Activated T-cell treated with anti-CD3 and anti-CD28 coated beads, Interleukin-2, amount 50 U/mL, for 24 hours (primary cell): ENCODE measurements at regions not wholly inside any gene's neighbourhood (a gene's known extent, or its start where the extent isn't known, plus 50 kb on each side); places are given as distances from the start of the nearest gene placed in this dataset.

Source experiments
- DNase-seq: peaks from one replicate; pipeline ENCODE4 v3.0.0-alpha.2; 2020
- H3K27ac Mint-ChIP-seq: 2 replicates; pipeline ENCODE4 v1.8.0; 2020; ENCODE audit warnings: mild to moderate bottlenecking, mixed read lengths
- H3K27me3 Mint-ChIP-seq: 2 replicates; pipeline ENCODE4 v1.8.0; 2020; ENCODE audit warnings: mixed read lengths
- H3K36me3 Mint-ChIP-seq: 2 replicates; pipeline ENCODE4 v1.8.0; 2020; ENCODE audit warnings: low read depth, mixed read lengths
- H3K4me1 Mint-ChIP-seq: 2 replicates; pipeline ENCODE4 v1.8.0; 2020; ENCODE audit warnings: low read depth, mixed read lengths
- H3K4me3 Mint-ChIP-seq: 2 replicates; pipeline ENCODE4 v1.8.0; 2020; ENCODE audit warnings: mild to moderate bottlenecking, moderate library complexity, mixed read lengths
- H3K9me3 Mint-ChIP-seq: 2 replicates; pipeline ENCODE4 v1.8.0; 2020; ENCODE audit warnings: mixed read lengths

GRCh38 chr2:221689140-221689539, 117.0 kb upstream of the EPHA4 start:
- no peak overlapping the region for H3K4me3 Mint-ChIP-seq
- H3K27ac Mint-ChIP-seq = no peak overlapping the region
- no peaks in the 10 kb centered on the region for H3K9me3 Mint-ChIP-seq
- no peak for DNase-seq
- H3K27me3 Mint-ChIP-seq = peaks cover under 1% of the 10 kb centered on the region
- H3K36me3 Mint-ChIP-seq = no peaks in the 10 kb centered on the region
- no peaks in the 10 kb centered on the region for H3K4me1 Mint-ChIP-seq

DNA sequence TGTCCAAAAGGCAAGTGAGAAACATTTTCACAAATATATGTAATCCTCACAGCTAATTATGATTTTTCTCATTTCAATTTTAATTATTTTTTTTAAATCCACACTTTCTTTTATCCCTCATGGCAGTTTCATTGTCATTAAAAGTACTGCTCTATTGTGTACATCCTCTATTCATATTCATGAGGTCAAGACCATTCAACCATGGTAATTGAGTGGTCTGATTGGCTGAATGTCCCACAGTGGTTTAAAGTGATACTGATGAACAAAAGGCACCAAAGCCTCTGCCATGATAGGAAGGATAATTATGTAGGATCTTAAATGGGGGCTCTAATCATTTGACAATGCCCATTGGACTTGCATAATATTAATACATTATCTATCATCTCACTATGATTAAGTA, 108.4 kb upstream of the EPHA4 start:
- peaks cover 8% of the 10 kb centered on the region for H3K27me3 Mint-ChIP-seq
- no peaks in the 10 kb centered on the region for H3K4me1 Mint-ChIP-seq
- no peak for DNase-seq
- no peak overlapping the region for H3K4me3 Mint-ChIP-seq
- H3K9me3 Mint-ChIP-seq = no peaks in the 10 kb centered on the region
- H3K36me3 Mint-ChIP-seq = no peaks in the 10 kb centered on the region
- no peak overlapping the region for H3K27ac Mint-ChIP-seq

GRCh38 chr2:221677688-221678087, 105.6 kb upstream of the EPHA4 start:
- Mint-ChIP-seq H3K27ac (no peak overlapping the region), H3K27me3 (no peaks in the 10 kb centered on the region), H3K4me3 (no peak overlapping the region), H3K9me3 (no peaks in the 10 kb centered on the region), H3K4me1 (no peaks in the 10 kb centered on the region), H3K36me3 (no peaks in the 10 kb centered on the region)
- no peak for DNase-seq

DNA sequence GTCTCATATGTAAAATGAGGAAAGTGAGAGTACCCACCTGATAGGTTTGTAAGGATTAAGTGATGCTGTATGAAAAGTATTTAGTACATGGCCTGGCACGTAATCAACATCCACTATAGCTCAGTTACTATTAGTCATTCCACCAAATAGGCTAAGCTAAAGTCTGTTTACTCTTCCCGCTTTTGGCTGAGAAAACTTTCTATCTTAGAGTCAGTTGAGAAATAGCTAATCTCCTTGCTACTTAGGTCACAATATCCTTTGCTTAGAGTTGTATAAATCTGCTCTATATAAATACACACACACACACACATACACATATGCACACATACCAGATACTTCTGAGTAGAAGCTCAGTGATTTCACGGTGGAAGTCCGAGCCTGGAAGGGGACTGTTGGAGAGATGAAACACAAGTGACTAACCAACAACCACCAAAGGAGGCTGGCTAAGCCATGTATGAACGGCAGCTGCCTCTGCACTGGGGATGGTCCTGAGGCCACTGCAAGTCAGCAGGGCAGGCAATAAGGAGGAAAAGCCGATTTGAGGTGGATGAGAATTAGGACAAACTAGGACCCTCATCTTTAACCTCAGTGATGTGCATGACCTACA, 104.6 kb upstream of the EPHA4 start:
- Mint-ChIP-seq H3K4me1 (no peaks in the 10 kb centered on the region), H3K9me3 (no peaks in the 10 kb centered on the region)

GRCh38 chr2:221675201-221675908, 103.3 kb upstream of the EPHA4 start:
- Mint-ChIP-seq H3K4me3 (no peak overlapping the region), H3K27ac (no peak overlapping the region), H3K27me3 (no peaks in the 10 kb centered on the region), H3K4me1 (no peaks in the 10 kb centered on the region), H3K36me3 (no peaks in the 10 kb centered on the region), H3K9me3 (no peaks in the 10 kb centered on the region)
- no peak for DNase-seq

More for the DNA sequence above, 104.6 kb upstream of the EPHA4 start:
- Mint-ChIP-seq H3K27ac (no peak overlapping the region), H3K4me3 (no peak overlapping the region), H3K27me3 (no peaks in the 10 kb centered on the region), H3K36me3 (no peaks in the 10 kb centered on the region)
- DNase-seq = no peak

GRCh38 chr2:221674446-221674845, 102.3 kb upstream of the EPHA4 start:
- H3K4me1 Mint-ChIP-seq = no peaks in the 10 kb centered on the region
- H3K9me3 Mint-ChIP-seq = no peaks in the 10 kb centered on the region
- H3K4me3 Mint-ChIP-seq = no peak overlapping the region
- no peaks in the 10 kb centered on the region for H3K27me3 Mint-ChIP-seq
- no peak for DNase-seq
- H3K27ac Mint-ChIP-seq = no peak overlapping the region
- H3K36me3 Mint-ChIP-seq = no peaks in the 10 kb centered on the region

- H3K27ac Mint-ChIP-seq = no peak overlapping the region
Measured at GRCh38 chr2:221673248-221673647, 101.1 kb upstream of the EPHA4 start.

DNA sequence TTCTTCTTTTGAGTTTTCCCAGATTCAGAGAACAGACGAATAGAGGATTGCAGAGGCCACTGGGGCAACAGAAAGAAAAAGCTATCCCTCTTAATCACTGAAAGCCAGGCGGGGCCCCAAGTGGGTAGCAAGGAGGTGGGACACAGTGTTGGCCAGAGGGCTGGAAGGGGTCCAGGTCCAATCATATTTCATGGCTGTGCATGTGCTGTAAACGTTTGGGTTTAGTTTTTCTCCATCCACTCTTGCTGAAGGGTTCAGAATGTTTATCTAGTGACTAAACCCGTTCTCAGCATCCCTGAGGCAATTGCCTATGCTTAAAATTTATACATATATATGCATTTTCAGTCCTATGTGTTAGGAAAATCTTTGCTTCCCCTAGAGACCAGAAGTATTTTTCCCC, 99.4 kb upstream of the EPHA4 start:
- DNase-seq = no peak
- Mint-ChIP-seq H3K36me3 (no peaks in the 10 kb centered on the region), H3K4me1 (no peaks in the 10 kb centered on the region), H3K9me3 (no peaks in the 10 kb centered on the region), H3K4me3 (no peak overlapping the region), H3K27me3 (no peaks in the 10 kb centered on the region), H3K27ac (no peak overlapping the region)

More at GRCh38 chr2:221673248-221673647, 101.1 kb upstream of the EPHA4 start:
- Mint-ChIP-seq H3K4me1 (no peaks in the 10 kb centered on the region), H3K36me3 (no peaks in the 10 kb centered on the region), H3K9me3 (no peaks in the 10 kb centered on the region), H3K27me3 (no peaks in the 10 kb centered on the region), H3K4me3 (no peak overlapping the region)
- no peak for DNase-seq

GRCh38 chr2:221662689-221663391, 90.7 kb upstream of the EPHA4 start:
- no peaks in the 10 kb centered on the region for H3K4me1 Mint-ChIP-seq
- no peak overlapping the region for H3K4me3 Mint-ChIP-seq
- H3K27me3 Mint-ChIP-seq = no peaks in the 10 kb centered on the region
- no peaks in the 10 kb centered on the region for H3K36me3 Mint-ChIP-seq
- H3K9me3 Mint-ChIP-seq = peaks cover 2% of the 10 kb centered on the region
- no peak overlapping the region for H3K27ac Mint-ChIP-seq
- DNase-seq = no peak

DNA sequence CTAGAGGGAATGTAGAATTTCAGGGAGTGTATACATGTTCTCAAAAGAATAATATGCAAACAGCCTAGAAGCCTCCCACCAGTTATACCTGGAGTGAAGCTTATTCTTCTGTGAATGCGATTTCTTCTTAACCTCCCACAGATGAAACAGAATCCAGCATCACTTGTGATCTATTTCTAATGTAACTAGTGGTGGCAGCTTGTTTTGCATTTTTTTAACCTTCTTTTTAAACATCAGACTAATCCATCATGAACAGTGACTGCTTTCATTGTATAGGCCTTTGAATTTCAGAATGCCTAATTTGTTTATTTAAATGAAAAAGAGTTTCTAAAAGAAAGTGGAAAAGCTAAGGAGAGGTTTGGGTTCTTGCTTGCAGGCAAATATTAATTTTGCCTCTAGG, 85.7 kb upstream of the EPHA4 start:
- Mint-ChIP-seq H3K4me3 (no peak overlapping the region), H3K27me3 (peaks cover 4% of the 10 kb centered on the region), H3K36me3 (no peaks in the 10 kb centered on the region), H3K9me3 (no peaks in the 10 kb centered on the region), H3K4me1 (no peaks in the 10 kb centered on the region), H3K27ac (no peak overlapping the region)
- no peak for DNase-seq

- H3K36me3 Mint-ChIP-seq = no peaks in the 10 kb centered on the region
- peaks cover 4% of the 10 kb centered on the region for H3K27me3 Mint-ChIP-seq
- DNase-seq = no peak
- no peaks in the 10 kb centered on the region for H3K4me1 Mint-ChIP-seq
- H3K27ac Mint-ChIP-seq = no peak overlapping the region
- no peak overlapping the region for H3K4me3 Mint-ChIP-seq
- no peaks in the 10 kb centered on the region for H3K9me3 Mint-ChIP-seq
Measured at GRCh38 chr2:221655300-221655699, 83.2 kb upstream of the EPHA4 start.

DNA sequence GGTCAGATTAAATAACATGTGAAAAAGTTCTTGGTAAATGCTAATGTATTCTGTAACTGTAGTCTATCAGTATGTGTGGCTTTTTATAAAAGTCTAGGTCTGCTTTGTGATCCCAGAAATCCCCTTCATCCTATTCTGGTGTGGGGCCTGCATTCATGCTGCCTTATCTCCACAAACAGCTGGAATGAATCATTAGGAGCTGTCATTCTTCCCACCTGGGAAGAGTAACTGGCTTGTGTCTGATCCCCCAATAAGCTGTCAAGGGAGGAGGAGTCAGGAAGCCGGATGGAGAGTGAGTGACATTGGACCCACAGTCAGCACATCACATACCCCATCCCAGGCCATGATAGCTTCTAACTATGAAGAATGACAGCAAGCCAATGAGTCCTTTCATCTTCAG, 81.1 kb upstream of the EPHA4 start:
- Mint-ChIP-seq H3K4me1 (no peaks in the 10 kb centered on the region), H3K27me3 (peaks cover 4% of the 10 kb centered on the region), H3K9me3 (no peaks in the 10 kb centered on the region), H3K27ac (no peak overlapping the region), H3K4me3 (no peak overlapping the region), H3K36me3 (no peaks in the 10 kb centered on the region)
- DNase-seq = no peak

DNA sequence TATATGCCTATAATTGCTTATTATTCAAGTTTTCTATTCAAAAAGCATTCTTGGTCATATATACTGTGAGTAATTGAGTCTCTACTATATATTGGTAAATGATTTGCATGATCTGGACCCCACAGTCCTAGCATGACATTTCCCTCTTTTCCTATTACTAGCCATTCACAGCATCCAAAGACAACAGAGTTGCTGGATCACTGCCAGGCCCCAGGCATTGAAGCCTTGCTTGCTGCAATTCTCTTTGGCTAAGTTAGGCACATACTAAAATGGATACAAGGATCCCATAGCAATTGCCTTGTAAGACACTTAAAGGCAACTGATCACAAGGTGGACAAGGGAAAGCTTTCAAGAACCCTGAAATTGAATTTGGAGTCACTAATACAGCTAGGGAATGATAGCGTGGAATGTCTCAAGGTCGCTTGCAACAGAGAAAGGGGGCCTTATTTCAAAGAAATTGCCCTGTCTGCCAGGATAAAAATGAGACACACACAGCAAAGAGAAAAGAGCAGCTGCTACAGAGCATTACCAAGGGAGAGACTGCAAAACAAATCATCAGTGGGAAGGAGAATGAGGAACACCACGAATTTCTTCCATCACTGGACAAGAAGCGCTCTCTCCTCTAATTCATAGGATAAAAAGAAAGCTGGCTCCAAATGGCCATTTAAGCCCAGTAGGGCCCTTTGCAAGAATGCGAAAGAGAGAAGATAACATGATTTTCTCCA, 77.1 kb upstream of the EPHA4 start:
- H3K27me3 Mint-ChIP-seq = peaks cover 4% of the 10 kb centered on the region
- no peak overlapping the region for H3K27ac Mint-ChIP-seq
- no peak overlapping the region for H3K4me3 Mint-ChIP-seq
- no peaks in the 10 kb centered on the region for H3K4me1 Mint-ChIP-seq
- H3K9me3 Mint-ChIP-seq = peaks cover 3% of the 10 kb centered on the region
- no peaks in the 10 kb centered on the region for H3K36me3 Mint-ChIP-seq
- no peak for DNase-seq

GRCh38 chr2:221642447-221642846, 70.3 kb upstream of the EPHA4 start:
- Mint-ChIP-seq H3K27me3 (peaks cover 4% of the 10 kb centered on the region), H3K4me1 (no peaks in the 10 kb centered on the region), H3K4me3 (no peak overlapping the region), H3K9me3 (peaks cover 5% of the 10 kb centered on the region), H3K36me3 (no peaks in the 10 kb centered on the region), H3K27ac (no peak overlapping the region)
- DNase-seq = no peak
